ENCODE measurements at regions not wholly inside any gene's neighbourhood (a gene's known extent, or its start where the extent isn't known, plus 50 kb on each side); places are given as distances from the start of the nearest gene placed in this dataset.

DNA sequence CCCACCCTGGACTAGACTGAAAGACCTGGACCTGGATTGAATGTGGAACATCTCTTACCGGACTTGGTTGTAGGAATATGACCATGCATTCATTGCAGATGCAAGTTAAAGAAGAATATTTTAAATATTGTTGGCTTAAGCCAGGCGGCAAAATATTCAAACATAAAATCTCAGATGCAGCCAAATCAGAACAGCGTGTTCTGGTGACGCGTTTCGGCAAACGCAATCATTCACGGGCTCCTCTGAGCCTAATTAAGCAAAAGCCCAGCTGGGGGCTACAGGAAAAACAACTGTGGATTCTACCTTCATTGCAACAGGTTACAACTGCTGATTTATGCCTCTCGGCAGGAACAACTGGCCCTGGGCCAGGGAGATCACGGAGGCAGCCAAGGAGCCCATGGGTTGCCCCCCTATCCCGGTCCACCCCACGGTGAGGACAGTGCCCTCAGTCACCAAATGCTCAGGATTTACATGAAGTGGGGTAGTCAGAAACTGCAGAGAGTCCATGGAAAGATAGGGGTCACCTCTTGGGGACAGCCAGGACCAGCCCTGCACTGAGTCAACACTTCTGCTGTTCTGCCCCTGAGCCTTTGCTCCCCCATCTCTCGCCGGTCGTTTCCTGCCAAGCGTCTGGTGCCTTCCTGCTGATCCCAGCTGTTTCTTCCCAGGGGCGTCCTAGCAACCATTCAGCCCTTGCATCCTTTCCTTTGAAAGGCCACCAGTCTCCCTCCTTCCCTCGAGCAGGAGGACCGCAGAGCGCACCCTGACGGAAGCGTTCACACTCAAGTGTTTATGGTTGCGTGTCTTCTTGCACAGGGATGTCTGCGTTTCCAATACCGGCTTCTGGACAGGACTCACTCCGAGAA, 64.4 kb upstream of the SFMBT2 start:
- TF ChIP-seq, protein P1, sequence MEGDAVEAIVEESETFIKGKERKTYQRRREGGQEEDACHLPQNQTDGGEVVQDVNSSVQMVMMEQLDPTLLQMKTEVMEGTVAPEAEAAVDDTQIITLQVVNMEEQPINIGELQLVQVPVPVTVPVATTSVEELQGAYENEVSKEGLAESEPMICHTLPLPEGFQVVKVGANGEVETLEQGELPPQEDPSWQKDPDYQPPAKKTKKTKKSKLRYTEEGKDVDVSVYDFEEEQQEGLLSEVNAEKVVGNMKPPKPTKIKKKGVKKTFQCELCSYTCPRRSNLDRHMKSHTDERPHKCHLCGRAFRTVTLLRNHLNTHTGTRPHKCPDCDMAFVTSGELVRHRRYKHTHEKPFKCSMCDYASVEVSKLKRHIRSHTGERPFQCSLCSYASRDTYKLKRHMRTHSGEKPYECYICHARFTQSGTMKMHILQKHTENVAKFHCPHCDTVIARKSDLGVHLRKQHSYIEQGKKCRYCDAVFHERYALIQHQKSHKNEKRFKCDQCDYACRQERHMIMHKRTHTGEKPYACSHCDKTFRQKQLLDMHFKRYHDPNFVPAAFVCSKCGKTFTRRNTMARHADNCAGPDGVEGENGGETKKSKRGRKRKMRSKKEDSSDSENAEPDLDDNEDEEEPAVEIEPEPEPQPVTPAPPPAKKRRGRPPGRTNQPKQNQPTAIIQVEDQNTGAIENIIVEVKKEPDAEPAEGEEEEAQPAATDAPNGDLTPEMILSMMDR (IDR thresholded peaks at IDR 0.05; ENCODE audit: borderline replicate concordance, control extremely low read depth, extremely low read depth, insufficient read depth, missing control alignments): no peak
- no peak for DNase-seq (ENCODE audit: low spot score)

DNA sequence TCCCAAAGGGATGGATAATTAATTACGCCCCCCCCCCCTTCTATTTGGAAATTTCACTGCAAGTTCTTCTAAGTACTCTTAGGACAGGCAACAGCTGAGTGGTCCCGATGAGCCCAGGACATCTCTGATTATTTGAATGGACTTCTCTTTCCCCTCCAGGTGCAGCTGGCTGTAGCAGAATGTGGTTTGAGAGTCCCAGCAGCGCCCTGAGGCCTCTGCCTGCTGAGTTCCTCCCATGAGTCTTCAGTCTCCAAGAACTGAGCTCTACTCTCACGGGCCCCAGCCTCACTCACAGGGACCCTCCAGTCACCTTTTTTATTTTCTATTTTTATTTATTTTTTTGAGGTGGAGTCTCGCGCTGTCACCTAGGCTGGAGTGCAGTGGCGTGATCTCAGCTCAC, 63.6 kb upstream of the SFMBT2 start:
- in situ Hi-C loops (cut with MboI; ENCODE audit: low sequenced_read_pairs, unreplicated experiment): no loop called here
- TF ChIP-seq, protein P1 (IDR thresholded peaks at IDR 0.05; ENCODE audit: borderline replicate concordance, control extremely low read depth, extremely low read depth, insufficient read depth, missing control alignments): no peak
- DNase-seq (ENCODE audit: low spot score): no peak

More for the DNA sequence above, 64.4 kb upstream of the SFMBT2 start:
- in situ Hi-C loops (cut with MboI; ENCODE audit: low sequenced_read_pairs, unreplicated experiment): no loop called here

DNA sequence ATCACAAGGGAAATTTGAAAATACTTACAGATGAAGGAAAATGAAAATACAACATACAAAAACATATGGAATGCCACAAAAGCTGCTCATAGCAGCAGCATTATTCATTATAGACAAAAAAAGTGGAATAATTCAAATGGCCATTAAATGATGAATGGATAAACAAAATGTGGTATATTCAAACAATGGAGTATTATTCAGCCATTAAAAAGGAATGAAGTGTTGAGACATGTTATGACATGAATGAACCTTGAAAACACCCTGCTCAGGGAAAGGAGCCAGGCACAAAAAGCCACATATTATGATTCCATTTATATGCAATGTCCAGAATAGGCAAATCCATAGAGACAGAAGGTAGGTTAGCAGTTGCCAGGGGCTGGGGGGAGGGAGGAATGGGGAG, 62.6 kb upstream of the SFMBT2 start:
- DNase-seq (ENCODE audit: low spot score): no peak
- TF ChIP-seq, protein P1 (IDR thresholded peaks at IDR 0.05; ENCODE audit: borderline replicate concordance, control extremely low read depth, extremely low read depth, insufficient read depth, missing control alignments): no peak
- in situ Hi-C loops (cut with MboI; ENCODE audit: low sequenced_read_pairs, unreplicated experiment): no loop called here

DNA sequence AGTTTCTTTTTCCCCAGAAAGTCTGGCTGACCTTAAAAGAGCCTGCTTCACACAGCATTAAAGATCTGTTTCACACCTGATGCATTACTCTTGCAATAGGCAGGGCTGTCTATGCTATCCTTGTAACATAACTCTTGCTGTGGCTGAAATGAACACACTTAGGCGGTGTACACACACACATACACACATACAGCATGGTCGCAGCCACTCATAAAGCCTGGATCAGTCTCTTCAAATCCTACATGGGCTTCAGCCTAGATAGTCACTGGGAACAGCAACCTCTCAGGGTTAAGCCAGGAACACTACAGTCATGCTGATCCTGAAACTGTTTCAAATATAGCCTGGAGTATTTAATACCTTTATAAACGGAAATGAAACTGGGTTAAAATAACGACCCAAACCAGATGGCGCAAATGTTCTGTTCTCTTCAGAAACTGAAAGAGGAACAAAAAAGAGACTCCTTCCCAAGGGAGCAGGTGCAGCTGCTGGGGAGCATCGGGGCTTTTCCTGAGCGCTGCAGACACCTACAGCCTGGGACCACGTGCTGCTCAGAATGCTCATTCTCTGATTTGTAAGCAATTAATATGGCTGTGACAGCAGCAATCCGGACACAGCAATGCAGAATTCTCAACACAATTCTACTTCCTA, 61.0 kb upstream of the SFMBT2 start:
- peak; percentile 64 for DNase-seq (ENCODE audit: low spot score)
- in situ Hi-C loops (cut with MboI; ENCODE audit: low sequenced_read_pairs, unreplicated experiment): no loop called here
- TF ChIP-seq, protein P1 (IDR thresholded peaks at IDR 0.05; ENCODE audit: borderline replicate concordance, control extremely low read depth, extremely low read depth, insufficient read depth, missing control alignments): no peak

DNA sequence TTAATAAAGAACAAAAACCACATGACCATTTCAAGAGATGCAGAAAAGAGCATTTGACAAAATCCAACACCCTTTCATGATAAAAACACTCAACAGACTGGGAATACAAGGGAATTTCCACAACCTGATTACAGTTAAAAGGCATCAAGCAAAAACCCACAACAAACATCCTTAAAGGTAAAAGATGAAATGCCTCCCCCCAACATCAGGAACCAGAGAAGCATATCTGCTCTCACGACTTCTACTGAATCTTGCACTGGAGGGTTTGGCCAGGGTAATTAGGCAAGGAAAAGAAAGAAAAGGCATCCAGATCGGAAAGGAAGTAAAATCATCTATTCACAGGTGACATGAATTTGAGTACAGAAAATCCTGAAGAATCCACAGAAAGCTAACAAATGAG, 59.5 kb upstream of the SFMBT2 start:
- TF ChIP-seq, protein P1 (IDR thresholded peaks at IDR 0.05; ENCODE audit: borderline replicate concordance, control extremely low read depth, extremely low read depth, insufficient read depth, missing control alignments): no peak
- no peak for DNase-seq (ENCODE audit: low spot score)
- in situ Hi-C loops (cut with MboI; ENCODE audit: low sequenced_read_pairs, unreplicated experiment): no loop called here

DNA sequence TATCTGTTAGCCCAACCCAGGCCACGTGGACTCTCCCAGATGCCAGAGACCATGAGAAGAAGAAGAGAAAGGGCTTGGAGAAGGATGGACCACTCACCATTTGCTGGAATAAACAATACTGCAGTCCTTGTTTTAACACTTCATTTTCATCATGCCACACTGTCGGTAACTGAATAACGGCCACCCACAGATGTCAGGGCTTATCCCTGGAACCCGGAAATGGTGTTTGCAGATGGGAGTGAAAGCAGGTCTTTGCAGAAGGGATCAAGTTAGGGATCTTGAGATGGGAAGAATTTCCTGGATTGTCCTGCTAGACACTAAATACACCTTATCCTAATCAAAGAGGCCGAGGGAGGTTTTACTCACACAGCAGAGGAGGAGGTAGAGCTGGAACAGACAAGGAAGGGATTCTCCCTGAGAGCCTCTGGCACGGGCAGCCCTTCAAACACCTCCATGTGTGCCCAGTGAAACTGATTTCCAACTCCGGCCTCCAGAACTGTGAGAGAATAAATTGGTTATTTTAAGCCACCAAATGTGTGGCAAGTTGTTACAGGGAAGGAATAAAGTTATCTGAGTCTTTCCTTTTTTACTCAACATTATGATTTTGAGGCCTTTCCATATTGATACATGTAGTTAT, 56.3 kb upstream of the SFMBT2 start:
- in situ Hi-C loops (cut with MboI; ENCODE audit: low sequenced_read_pairs, unreplicated experiment): no loop called here
- TF ChIP-seq, protein P1 (IDR thresholded peaks at IDR 0.05; ENCODE audit: borderline replicate concordance, control extremely low read depth, extremely low read depth, insufficient read depth, missing control alignments): no peak
- no peak for DNase-seq (ENCODE audit: low spot score)
